HG03280 (cell line): ENCODE measurements at regions not wholly inside any gene's neighbourhood (a gene's known extent, or its start where the extent isn't known, plus 50 kb on each side); places are given as distances from the start of the nearest gene placed in this dataset.

ENCODE experiments used
- ATAC-seq: cut with Tn5 transposase; IDR thresholded peaks from one replicate; pipeline ENCODE4 v1.9.1; 2021; ENCODE audit warnings: mild to moderate bottlenecking, moderate library complexity; ENCODE audit not compliant: unreplicated experiment

- no peak for ATAC-seq
These were observed 474.9 kb upstream of the CWC22 start for GRCh38 chr2:180481998-180482397.

GRCh38 chr2:180478883-180479282 is 471.8 kb upstream of the CWC22 start:
- ATAC-seq: no peak

- no peak for ATAC-seq
These were observed 467.6 kb upstream of the CWC22 start for GRCh38 chr2:180474716-180475115.

GRCh38 chr2:180473456-180473855 is 466.4 kb upstream of the CWC22 start:
- no peak for ATAC-seq

- no peak for ATAC-seq
These were observed 465.0 kb upstream of the CWC22 start for GRCh38 chr2:180472133-180472532.

GRCh38 chr2:180463608-180464007 is 456.5 kb upstream of the CWC22 start:
- no peak for ATAC-seq

GRCh38 chr2:180461761-180462160 is 454.7 kb upstream of the CWC22 start:
- ATAC-seq: no peak

- ATAC-seq: no peak
These were observed 449.7 kb upstream of the CWC22 start for GRCh38 chr2:180456801-180457200.

GRCh38 chr2:180450841-180451240 is 443.7 kb upstream of the CWC22 start:
- no peak for ATAC-seq

GRCh38 chr2:180449171-180449915 is 442.2 kb upstream of the CWC22 start:
- ATAC-seq: no peak

- ATAC-seq: no peak
These were observed 439.4 kb upstream of the CWC22 start for GRCh38 chr2:180446492-180446891.

GRCh38 chr2:180443888-180444287 is 436.8 kb upstream of the CWC22 start:
- ATAC-seq: no peak

GRCh38 chr2:180442860-180443644 is 436.0 kb upstream of the CWC22 start:
- ATAC-seq: no peak

- no peak for ATAC-seq
These were observed 412.1 kb upstream of the CWC22 start for GRCh38 chr2:180419212-180419611.

GRCh38 chr2:180416627-180417026 is 409.5 kb upstream of the CWC22 start:
- ATAC-seq: no peak

GRCh38 chr2:180413336-180413735 is 406.2 kb upstream of the CWC22 start:
- no peak for ATAC-seq

GRCh38 chr2:180412219-180412618 is 405.1 kb upstream of the CWC22 start:
- no peak for ATAC-seq

GRCh38 chr2:180411661-180412060 is 404.6 kb upstream of the CWC22 start:
- no peak for ATAC-seq

- no peak for ATAC-seq
These were observed 399.6 kb upstream of the CWC22 start for GRCh38 chr2:180406687-180407086.

- ATAC-seq: no peak
These were observed 398.4 kb upstream of the CWC22 start for GRCh38 chr2:180405520-180405919.

GRCh38 chr2:180394305-180394704 is 387.2 kb upstream of the CWC22 start:
- ATAC-seq: no peak

- ATAC-seq: no peak
These were observed 378.6 kb upstream of the CWC22 start for GRCh38 chr2:180385601-180386201.
